Pons (tissue), 1 donor: ENCODE measurements at regions not wholly inside any gene's neighbourhood (a gene's known extent, or its start where the extent isn't known, plus 50 kb on each side); places are given as distances from the start of the nearest gene placed in this dataset.

Source experiments
- DNase-seq: peaks from one replicate; pipeline ENCODE4 v3.0.0-alpha.2; 2016; ENCODE audit warnings: low spot score

GRCh38 chr6:98463038-98464000 is 371.1 kb upstream of the POU3F2 start:
- no peak for DNase-seq

- no peak for DNase-seq
Measured at GRCh38 chr6:98467091-98467490, 367.3 kb upstream of the POU3F2 start.

GRCh38 chr6:98467902-98468301 is 366.5 kb upstream of the POU3F2 start:
- DNase-seq, result no peak

- DNase-seq, result no peak
Measured at GRCh38 chr6:98469141-98469540, 365.2 kb upstream of the POU3F2 start.

- no peak for DNase-seq
Measured at GRCh38 chr6:98470821-98471220, 363.6 kb upstream of the POU3F2 start.

- DNase-seq, result no peak
Measured at GRCh38 chr6:98471444-98471843, 362.9 kb upstream of the POU3F2 start.

- no peak for DNase-seq
Measured at GRCh38 chr6:98477231-98477630, 357.1 kb upstream of the POU3F2 start.

- DNase-seq, result no peak
Measured at GRCh38 chr6:98484696-98485095, 349.7 kb upstream of the POU3F2 start.

GRCh38 chr6:98485593-98485992 is 348.8 kb upstream of the POU3F2 start:
- DNase-seq, result no peak

GRCh38 chr6:98486057-98486456 is 348.3 kb upstream of the POU3F2 start:
- DNase-seq, result peak; percentile 32

GRCh38 chr6:98487612-98488011 is 346.8 kb upstream of the POU3F2 start:
- no peak for DNase-seq

GRCh38 chr6:98498144-98498775 is 336.1 kb upstream of the POU3F2 start:
- no peak for DNase-seq

- no peak for DNase-seq
Measured at GRCh38 chr6:98498866-98499265, 335.5 kb upstream of the POU3F2 start.

GRCh38 chr6:98514073-98514720 is 320.2 kb upstream of the POU3F2 start:
- DNase-seq, result peak; percentile 53

GRCh38 chr6:98514796-98515195 is 319.6 kb upstream of the POU3F2 start:
- DNase-seq, result no peak

GRCh38 chr6:98516206-98516605 is 318.2 kb upstream of the POU3F2 start:
- DNase-seq, result no peak

- DNase-seq, result no peak
Measured at GRCh38 chr6:98516866-98517265, 317.5 kb upstream of the POU3F2 start.

- no peak for DNase-seq
Measured at GRCh38 chr6:98525860-98526259, 308.5 kb upstream of the POU3F2 start.

- DNase-seq, result no peak
Measured at GRCh38 chr6:98526465-98526864, 307.9 kb upstream of the POU3F2 start.

GRCh38 chr6:98529364-98529763 is 305.0 kb upstream of the POU3F2 start:
- DNase-seq, result peak; percentile 67

GRCh38 chr6:98530732-98531131 is 303.6 kb upstream of the POU3F2 start:
- DNase-seq, result no peak

- no peak for DNase-seq
Measured at GRCh38 chr6:98532004-98532403, 302.4 kb upstream of the POU3F2 start.

- DNase-seq, result peak; percentile 41
Measured at GRCh38 chr6:98539741-98540140, 294.6 kb upstream of the POU3F2 start.
